Fibroblast of skin of right biceps (primary cell): ENCODE measurements at regions not wholly inside any gene's neighbourhood (a gene's known extent, or its start where the extent isn't known, plus 50 kb on each side); places are given as distances from the start of the nearest gene placed in this dataset.

ENCODE experiments used
- DNase-seq: peaks from one replicate; pipeline ENCODE4 v3.0.0-alpha.2; 2013

- no peak for DNase-seq
Observed at GRCh38 chr12:68452078-68452715, 120.0 kb upstream of the MDM1 start.

DNA sequence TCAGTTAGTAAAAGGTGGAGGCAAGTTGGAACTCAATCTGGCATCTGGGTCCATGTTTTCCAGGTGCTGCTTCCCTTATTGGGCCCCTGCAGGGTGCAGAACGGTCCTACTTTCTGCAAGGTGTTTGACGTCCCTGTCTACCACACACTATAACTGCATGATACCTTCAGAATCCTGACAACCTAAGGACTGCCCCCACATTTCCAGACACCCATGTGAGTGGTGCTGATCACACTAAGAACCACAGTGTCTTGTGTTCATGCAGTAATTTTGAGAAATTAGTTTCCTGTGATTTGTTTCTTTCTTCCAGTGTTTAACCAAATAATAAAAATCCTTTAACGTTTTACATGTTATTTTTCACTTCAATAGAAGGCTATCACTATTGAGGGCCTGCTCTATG lies 121.1 kb upstream of the MDM1 start:
- no peak for DNase-seq

- peak; percentile 36 for DNase-seq
Observed at GRCh38 chr12:68453876-68454275, 121.7 kb upstream of the MDM1 start.

DNA sequence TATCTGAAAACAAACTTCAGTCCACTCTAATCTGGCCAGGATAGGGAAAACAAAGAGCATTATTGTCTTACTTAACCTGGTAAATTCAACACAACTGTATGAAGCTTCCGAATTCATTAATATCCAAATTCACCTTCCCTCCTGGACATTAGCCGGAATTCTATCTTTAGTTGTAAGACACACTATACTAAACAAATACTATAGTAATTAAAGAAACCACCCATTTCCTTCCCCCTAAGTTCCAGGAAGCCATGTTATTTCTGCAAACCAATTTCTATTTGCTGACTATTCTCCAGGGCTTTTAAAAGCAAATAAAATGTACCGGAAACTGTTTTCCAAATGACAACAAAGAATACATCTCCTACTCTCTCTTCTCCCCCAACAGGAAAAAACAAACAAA lies 122.7 kb upstream of the MDM1 start:
- DNase-seq = no peak

GRCh38 chr12:68455691-68456345 lies 123.7 kb upstream of the MDM1 start:
- DNase-seq = peak; percentile 44

GRCh38 chr12:68458866-68459265 lies 126.7 kb upstream of the MDM1 start:
- DNase-seq = no peak

DNA sequence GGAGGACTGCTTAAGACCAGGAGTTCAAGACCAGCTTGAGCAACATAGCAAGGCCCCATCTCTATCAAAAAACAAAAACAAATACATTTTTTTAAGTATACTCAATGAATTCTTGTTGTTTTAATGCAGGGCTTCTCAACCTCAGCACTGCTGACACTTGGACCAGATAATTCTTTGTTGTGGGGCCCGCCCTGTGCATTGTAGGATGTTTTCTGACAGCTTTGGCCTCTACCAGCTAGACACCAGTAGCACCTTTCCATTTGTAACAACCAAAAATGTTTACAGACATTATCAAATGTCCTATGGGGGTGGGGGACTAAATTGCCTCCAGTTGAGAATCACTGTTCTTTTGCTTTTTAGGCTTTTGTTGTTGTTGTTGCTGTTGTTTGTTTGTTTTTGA lies 128.1 kb upstream of the MDM1 start:
- no peak for DNase-seq

- no peak for DNase-seq
Observed at GRCh38 chr12:68461645-68462044, 129.5 kb upstream of the MDM1 start.

GRCh38 chr12:68462803-68463202 lies 130.6 kb upstream of the MDM1 start:
- no peak for DNase-seq

- no peak for DNase-seq
Observed at GRCh38 chr12:68465227-68465626, 133.1 kb upstream of the MDM1 start.

DNA sequence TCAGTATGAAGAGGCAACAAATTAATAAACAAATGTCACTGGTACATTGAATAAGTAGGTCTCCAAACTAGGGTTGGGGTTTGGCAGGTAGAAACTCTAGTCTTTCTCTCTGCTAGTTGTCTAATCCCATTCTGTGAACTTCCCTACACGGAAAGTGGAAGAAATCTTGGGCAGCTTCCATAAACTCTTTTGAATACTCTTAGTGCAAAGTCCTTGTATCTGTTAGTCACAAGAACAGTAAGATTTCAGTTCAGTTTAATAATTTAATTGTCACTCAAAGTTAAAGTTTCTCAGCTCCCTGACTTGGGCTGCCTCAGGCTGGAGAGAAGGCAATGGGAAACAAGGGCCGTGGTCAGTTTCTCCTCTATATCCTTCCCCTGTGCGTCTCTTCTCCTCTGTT lies 135.4 kb upstream of the MDM1 start:
- DNase-seq = no peak

DNA sequence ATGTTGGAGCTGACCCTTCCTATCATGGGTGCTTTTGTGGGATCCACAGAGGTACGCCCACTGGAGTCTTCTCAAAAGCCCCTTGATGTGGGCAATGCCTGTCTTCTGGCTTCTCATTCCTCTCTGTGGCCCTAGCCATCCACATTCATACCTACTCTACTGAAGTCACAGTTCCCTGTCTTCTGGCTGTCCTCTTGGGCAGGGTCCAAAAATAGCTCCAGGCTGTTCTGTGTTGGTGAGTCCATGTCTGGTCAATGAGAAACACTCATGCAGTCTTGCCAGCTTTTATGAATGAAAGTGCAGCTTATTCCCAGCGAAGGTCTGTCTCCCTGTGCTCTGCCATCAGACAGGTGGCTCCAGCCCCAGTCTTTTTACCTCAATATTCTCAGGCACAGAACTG lies 135.9 kb upstream of the MDM1 start:
- peak; percentile 55 for DNase-seq

DNA sequence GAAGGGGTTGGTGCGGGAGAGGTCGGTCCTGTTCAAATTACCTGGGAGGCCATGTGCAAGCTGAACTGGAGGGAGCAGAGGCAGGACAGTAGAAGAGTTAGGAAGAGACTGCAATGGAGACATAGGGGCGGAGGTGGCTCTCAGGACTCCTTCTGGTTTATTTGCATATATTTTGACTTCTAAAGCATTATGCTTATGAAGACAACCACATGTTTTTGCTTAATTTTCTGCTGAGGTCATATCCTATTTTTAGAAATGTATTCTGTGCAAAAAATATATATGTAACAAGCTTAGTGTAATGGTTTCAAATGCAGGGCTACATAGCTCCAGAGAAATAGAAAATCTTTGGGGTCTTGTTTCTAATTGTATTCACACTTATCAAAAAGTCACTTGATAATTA lies 137.0 kb upstream of the MDM1 start:
- DNase-seq = peak; percentile 54

GRCh38 chr12:68470664-68471328 lies 138.6 kb upstream of the MDM1 start:
- DNase-seq = no peak

DNA sequence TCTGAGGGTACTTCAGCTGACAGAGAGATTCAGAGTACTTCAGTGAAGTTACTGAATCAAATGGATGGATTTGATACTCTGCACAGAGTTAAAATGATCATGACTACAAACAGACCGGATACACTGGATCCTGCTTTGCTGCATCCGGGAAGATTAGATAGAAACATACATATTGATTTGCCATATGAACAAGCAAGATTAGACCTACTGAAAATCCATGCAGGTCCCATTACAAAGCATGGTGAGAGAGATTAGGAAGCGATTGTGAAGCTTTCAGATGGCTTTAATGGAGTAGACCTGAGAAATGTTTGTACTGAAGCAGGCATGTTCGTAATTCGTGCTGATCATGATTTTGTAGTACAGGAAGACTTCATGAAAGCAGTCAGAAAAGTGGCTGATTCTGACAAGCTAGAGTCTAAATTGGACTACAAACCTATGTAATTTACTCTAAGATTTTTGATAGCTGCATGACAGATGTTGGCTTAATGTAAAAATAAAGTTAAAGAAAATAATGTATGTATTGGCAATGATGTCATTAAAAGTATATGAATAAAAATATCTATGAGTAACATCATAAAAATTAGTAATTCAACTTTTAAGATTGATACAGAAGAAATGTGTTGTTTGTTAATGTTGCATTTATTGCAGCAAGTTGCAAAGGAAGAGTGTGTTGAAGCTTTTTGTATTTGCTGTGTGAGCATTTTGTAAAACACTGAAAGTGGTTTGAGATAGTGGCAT lies 136.1 kb upstream of the RAP1B start:
- no peak for DNase-seq

DNA sequence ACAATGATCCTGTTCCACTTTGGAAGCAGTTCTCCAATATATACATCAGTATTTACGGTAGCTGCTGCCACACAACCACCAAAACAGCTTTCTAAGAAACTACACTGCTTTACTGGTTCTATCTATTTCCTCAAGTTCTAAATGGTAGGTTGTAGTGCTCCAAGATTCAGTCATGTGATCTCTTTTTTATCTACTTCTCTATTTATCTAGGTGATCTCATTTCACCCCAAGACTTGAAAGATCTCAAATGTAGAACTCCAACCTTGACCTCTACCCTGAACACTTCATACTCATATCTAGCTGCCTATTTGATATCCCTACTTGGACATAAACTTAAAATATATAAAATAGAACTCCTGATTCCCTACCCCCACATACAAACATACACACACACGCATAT lies 133.9 kb upstream of the RAP1B start:
- no peak for DNase-seq

DNA sequence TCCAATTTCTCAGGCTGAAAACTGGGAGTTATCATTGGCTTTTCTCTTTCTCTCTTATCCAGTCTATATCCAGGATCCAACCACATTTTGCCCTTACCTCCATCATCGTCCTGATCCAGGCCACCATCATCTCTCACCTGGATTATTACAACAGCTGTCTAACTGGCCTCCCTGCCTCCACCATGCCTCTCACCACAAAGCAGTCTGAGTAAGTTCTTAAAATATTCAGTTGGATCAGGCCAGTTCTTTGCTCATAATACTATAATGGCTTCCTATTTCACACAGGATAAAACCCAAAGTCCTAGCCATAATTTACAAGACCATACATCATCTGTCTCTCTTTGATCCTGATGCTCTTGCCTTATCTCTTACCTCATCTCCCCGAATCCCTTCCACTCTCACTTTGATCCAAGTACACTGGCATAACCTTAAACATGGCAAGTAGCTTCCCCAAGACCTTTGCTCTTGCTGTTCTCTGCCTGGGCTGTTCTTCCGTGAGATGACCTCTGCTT lies 133.4 kb upstream of the RAP1B start:
- DNase-seq = peak; percentile 38

GRCh38 chr12:68477906-68478305 lies 132.8 kb upstream of the RAP1B start:
- DNase-seq = no peak

- no peak for DNase-seq
Observed at GRCh38 chr12:68478516-68479260, 132.0 kb upstream of the RAP1B start.

- DNase-seq = peak; percentile 91
Observed at GRCh38 chr12:68479261-68479895, 131.3 kb upstream of the RAP1B start.

DNA sequence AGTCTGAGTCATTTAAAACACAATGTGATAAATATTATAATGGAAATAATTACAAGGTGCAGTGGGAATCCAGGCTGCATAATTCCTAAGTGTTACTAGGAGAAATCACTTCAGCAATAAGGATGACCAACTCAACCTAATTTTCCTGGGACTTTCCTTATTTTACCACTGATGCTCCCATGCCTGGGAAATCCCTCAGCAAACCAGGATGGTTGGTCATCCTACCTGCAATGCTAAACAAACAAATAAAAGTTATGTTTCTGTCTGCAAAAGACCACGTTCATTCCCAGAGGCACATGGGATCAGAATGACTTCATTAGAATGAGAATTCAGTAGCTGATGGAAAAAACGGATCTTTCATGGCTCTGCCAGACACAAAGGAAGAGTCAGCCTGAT lies 130.8 kb upstream of the RAP1B start:
- DNase-seq = peak; percentile 45

GRCh38 chr12:68480526-68480925 lies 130.2 kb upstream of the RAP1B start:
- no peak for DNase-seq
